Naive B cell (primary cell): ENCODE measurements at regions not wholly inside any gene's neighbourhood (a gene's known extent, or its start where the extent isn't known, plus 50 kb on each side); places are given as distances from the start of the nearest gene placed in this dataset.
A peak's percentile ranks its signal among the peaks of the same experiment; 100 is the strongest.

Experiments used
- ATAC-seq, 2 donors: fragments of 150-1000 bp; cut with Tn5 transposase; 2 replicates each; pipeline ENCODE4 v1.10.0; 2021; ENCODE audit warnings: low read depth in 2 of 2, mild to moderate bottlenecking in 2 of 2, moderate library complexity in 2 of 2
- DNase-seq: peaks from one replicate; pipeline ENCODE4 v3.0.0; 2022
- H3K27ac Mint-ChIP-seq, 6 donors: one replicate each; pipeline ENCODE4 v1.8.0; 2020 to 2022; ENCODE audit warnings: mild to moderate bottlenecking in 6 of 6, mixed read lengths in 6 of 6, moderate library complexity in 5 of 6, inconsistent platforms in 2 of 6
- H3K27me3 Mint-ChIP-seq, 3 donors: one replicate each; pipeline ENCODE4 v1.8.0; 2021 to 2022; ENCODE audit warnings: mixed read lengths in 3 of 3, mild to moderate bottlenecking in 1 of 3
- H3K36me3 Mint-ChIP-seq, 2 donors: one replicate each; pipeline ENCODE4 v1.8.0; 2020 to 2022; ENCODE audit warnings: mixed read lengths in 2 of 2, inconsistent platforms in 1 of 2, mild to moderate bottlenecking in 1 of 2
- H3K4me1 Mint-ChIP-seq, 3 donors: one replicate each; pipeline ENCODE4 v1.8.0; 2020 to 2022; ENCODE audit warnings: mixed read lengths in 3 of 3, inconsistent platforms in 1 of 3, mild to moderate bottlenecking in 1 of 3, moderate library complexity in 1 of 3
- H3K4me3 Mint-ChIP-seq, 8 donors: one replicate each; pipeline ENCODE4 v1.8.0; 2020 to 2022; ENCODE audit warnings: mild to moderate bottlenecking in 8 of 8, mixed read lengths in 8 of 8, moderate library complexity in 8 of 8, inconsistent platforms in 2 of 8
- H3K9me3 Mint-ChIP-seq, 7 donors: one replicate each; pipeline ENCODE4 v1.8.0; 2020 to 2022; ENCODE audit warnings: mixed read lengths in 7 of 7, mild to moderate bottlenecking in 5 of 7, inconsistent platforms in 2 of 7, moderate library complexity in 1 of 7

DNA sequence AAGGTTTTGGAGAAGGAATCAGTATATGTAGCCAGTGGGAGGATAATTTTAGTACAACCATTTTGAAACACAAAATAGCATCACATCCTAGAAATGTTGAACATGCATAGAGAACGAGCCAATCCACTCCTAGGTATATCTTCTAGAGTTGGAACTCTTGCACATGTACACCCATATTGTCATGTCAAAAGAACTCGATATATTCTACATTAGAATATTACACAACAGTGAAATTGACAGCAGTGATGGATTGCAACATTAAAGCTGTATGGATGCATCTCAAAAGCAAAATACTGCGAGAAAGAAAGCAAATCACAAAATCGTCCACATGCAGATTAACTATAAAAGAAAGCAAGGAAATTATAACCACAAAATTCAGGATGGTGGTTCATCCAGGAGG lies 159.3 kb upstream of the NEBL start:
- ATAC-seq: no peak
- Mint-ChIP-seq H3K4me3 (no peak overlapping the region), H3K27me3 (no peaks in the 10 kb centered on the region), H3K36me3 (no peaks in the 10 kb centered on the region), H3K27ac (no peak overlapping the region), H3K4me1 (no peaks in the 10 kb centered on the region), H3K9me3 (peaks cover 4 to 56% (median 12%) of the 10 kb centered on the region in 7 donors)
- no peak for DNase-seq

DNA sequence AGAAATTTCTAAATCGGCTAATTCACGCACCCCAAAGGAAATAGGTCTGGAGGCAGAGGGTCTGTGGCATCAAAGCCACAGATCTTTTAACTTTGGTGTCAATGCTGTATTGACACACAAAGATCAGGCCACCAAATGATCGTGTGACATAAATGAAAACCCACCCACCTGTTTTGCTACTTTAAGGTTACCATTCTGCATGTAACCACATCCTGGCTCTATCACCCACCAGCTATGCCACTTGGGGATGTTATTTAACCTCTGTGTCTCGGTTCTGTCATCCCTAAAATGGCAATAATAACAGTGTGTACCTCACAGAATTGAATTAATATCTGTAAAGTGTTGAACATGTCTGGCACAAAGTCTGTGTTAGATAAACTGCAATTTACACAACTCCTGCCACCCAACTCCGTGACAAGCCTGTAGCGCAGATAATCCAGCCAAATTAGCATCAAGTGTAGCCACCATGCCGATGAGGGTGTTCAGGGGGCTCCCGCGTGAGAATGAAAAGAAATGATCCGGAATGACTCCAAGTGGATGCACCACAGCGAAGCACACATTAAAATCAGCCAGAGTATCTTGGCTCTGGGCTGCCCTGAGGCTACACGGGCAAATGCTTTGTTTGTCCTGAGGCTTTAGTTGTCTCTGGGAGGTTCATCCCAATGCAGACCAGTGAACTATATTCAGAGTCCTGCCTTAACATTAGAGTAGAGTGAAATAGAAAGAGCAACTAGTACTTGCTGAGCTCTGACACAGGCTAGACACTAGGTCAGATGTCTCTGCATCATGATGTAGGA lies 158.4 kb upstream of the NEBL start:
- Mint-ChIP-seq H3K27ac (no peak overlapping the region), H3K9me3 (peaks cover 4 to 62% (median 10%) of the 10 kb centered on the region in 7 donors), H3K4me1 (no peaks in the 10 kb centered on the region), H3K36me3 (no peaks in the 10 kb centered on the region), H3K27me3 (no peaks in the 10 kb centered on the region), H3K4me3 (no peak overlapping the region)
- DNase-seq: no peak
- ATAC-seq: no peak

DNA sequence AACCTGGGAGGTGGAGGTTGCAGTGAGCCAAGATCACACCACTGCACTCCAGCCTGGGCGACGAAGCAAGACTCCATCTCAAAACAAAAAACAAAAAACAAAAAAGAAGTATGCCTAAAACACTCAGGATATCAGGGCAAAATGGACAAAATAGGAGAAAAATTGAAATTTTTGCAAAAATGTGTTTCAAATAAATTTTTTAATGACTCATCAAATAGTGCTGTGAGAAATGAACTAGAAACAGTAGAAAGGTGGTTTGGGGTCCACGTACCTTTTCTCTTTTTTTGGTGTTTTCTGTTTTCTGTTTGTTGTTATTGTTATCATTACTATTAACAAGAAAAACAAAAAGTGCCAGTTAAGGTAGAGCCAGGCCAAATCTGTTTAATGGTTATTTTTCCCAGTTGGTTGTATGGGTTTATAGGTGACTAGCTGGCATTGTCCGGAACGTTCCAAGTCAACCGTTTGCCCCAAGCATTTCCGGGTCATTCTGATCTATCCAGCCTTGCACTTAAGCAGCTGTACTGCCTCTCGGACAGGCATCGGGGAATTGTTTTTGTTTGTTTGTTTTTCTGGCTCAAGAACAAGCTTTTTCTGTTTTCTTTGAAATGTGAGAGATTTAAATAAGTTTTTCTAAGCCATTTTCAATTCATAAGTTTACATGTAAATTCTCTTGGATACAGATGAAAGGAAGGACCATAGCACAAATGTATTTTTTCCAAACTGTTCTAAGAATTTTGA lies 157.0 kb upstream of the NEBL start:
- Mint-ChIP-seq H3K4me1 (no peaks in the 10 kb centered on the region), H3K36me3 (no peaks in the 10 kb centered on the region), H3K27ac (no peak overlapping the region), H3K4me3 (peak overlapping the region in 1 of 8 donors; percentile 62), H3K27me3 (no peaks in the 10 kb centered on the region), H3K9me3 (peaks cover 4 to 58% (median 7%) of the 10 kb centered on the region in 7 donors)
- DNase-seq (no peak), ATAC-seq (no peak)

DNA sequence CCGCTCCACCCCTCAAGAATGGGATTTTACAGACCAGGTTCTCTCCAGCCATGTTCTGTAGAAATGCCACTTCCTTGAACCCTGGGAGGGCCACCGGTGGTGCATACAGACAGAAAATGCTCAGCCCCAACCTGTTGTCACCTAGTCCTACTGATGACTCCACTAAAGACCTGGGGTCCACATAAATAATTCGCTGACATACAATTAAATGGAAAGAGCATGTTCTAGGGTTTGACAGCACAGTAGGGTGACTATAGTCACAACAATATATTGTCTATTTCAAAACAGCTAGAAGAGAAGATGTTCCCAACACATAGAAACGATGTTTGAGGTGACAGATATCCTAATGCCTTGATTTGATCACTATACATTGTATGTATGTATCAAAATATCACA lies 155.6 kb upstream of the NEBL start:
- no peak overlapping the region for H3K4me3 Mint-ChIP-seq

DNA sequence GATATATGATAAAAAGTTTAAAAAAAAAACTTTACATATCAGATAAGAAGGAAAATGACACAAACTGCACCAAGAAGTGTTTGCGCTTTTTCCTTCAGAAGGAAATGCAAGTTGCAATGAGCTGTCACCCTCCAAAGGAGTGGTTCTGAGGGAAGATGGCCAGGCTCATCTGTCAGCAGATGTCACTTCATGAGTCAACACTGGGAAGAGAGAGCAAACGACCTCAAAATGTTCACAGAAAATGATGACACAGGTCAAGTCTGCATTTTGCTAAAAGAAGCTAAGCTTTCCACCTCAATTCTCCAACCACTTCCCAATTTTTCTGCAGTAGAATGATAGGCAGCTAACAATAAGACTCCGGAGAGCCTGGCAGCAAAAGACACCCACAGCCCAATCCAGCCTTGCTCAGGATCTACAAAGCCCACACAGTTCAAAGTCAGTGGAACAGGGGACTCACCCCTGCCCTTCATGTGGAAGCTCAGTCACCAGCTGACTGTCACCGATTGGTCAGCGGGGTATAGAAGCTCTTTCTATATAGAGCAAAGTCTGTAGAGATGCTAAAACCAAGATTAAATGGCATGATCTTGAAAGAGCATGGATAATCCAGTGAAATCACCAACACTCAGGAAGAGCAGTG lies 155.1 kb upstream of the NEBL start:
- H3K36me3 Mint-ChIP-seq: no peaks in the 10 kb centered on the region
- H3K4me1 Mint-ChIP-seq: no peaks in the 10 kb centered on the region
- ATAC-seq (no peak), DNase-seq (no peak)
- no peaks in the 10 kb centered on the region for H3K27me3 Mint-ChIP-seq
- no peak overlapping the region for H3K27ac Mint-ChIP-seq
- peaks cover 1 to 48% (median 7%) of the 10 kb centered on the region in 7 donors for H3K9me3 Mint-ChIP-seq
- H3K4me3 Mint-ChIP-seq: peak overlapping the region in 1 of 8 donors; percentile 17

More for the DNA sequence above, 155.6 kb upstream of the NEBL start:
- Mint-ChIP-seq H3K27me3 (no peaks in the 10 kb centered on the region), H3K36me3 (no peaks in the 10 kb centered on the region), H3K9me3 (peaks cover 1 to 50% (median 7%) of the 10 kb centered on the region in 7 donors), H3K27ac (no peak overlapping the region), H3K4me1 (no peaks in the 10 kb centered on the region)
- ATAC-seq: no peak
- DNase-seq: no peak

DNA sequence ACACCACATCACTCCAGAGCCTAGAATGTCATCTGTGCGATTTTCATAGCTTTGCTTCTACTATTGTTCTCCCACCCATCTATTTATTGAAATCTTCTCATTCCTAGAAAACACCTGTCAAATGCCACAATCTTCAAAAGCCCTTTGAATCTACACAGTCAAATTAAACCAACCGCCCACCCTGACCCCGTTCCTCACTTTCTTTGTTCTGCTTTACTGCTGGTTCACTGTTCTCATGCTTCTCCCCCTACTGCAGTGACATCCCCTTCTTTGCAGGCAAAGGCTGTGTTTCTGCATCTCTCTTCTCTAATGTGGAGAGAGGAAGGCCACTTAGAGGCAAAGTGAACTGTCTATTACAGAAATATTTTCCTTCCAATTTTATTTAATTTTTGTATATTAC lies 152.4 kb upstream of the NEBL start:
- H3K36me3 Mint-ChIP-seq: no peaks in the 10 kb centered on the region
- H3K9me3 Mint-ChIP-seq: peaks cover 0 to 32% (median 5%) of the 10 kb centered on the region in 7 donors
- no peaks in the 10 kb centered on the region for H3K4me1 Mint-ChIP-seq
- ATAC-seq (no peak), DNase-seq (no peak)
- peaks cover 0 to 3% (median 0%) of the 10 kb centered on the region in 3 donors for H3K27me3 Mint-ChIP-seq
- no peak overlapping the region for H3K27ac Mint-ChIP-seq
- H3K4me3 Mint-ChIP-seq: no peak overlapping the region

DNA sequence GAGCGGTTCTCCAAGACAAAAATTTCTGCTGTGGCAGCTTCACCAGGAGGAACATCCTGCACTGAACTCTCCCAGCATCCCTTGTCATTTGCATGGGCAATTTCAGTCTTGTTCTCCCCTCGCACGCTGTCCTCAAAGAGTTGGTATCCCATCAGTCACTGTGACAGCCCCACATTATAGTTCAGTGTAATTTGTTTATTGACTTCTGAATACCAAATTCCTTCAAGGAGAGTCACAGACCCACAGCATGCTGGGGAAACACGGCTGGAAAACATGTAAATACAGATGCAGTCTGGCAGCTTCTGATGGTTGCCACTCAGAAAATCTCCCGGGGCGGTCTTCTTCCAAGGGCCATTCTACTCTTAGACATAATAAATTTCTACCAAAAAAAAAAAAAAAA lies 151.0 kb upstream of the NEBL start:
- DNase-seq: no peak
- Mint-ChIP-seq H3K4me1 (no peaks in the 10 kb centered on the region), H3K27ac (no peak overlapping the region), H3K36me3 (no peaks in the 10 kb centered on the region), H3K9me3 (peaks cover 0 to 30% (median 5%) of the 10 kb centered on the region in 7 donors), H3K27me3 (peaks cover 0 to 5% (median 0%) of the 10 kb centered on the region in 3 donors), H3K4me3 (no peak overlapping the region)
- ATAC-seq: no peak

DNA sequence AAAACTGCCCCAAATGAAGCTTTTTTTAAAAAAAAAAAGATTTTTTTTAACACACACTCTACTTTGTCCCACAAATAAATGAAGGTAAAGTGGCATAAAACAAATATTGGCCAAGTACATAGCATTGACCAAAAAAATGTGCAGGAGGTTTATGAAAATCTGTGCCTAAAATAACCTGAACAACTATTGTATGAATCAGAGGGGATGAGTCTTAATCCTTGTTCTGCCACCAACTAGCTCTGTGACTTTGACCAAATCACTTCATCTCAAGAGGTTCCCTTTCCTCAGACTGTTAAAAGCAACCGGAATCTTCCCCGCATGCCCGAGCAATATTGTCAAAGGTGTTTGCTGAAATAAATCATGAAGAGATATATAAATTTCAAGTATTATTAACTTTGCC lies 150.4 kb upstream of the NEBL start:
- H3K4me1 Mint-ChIP-seq: no peaks in the 10 kb centered on the region
- H3K27ac Mint-ChIP-seq: no peak overlapping the region
- no peak for DNase-seq
- H3K36me3 Mint-ChIP-seq: no peaks in the 10 kb centered on the region
- peaks cover 0 to 30% (median 5%) of the 10 kb centered on the region in 7 donors for H3K9me3 Mint-ChIP-seq
- ATAC-seq: no peak
- no peak overlapping the region for H3K4me3 Mint-ChIP-seq
- peaks cover 0 to 5% (median 5%) of the 10 kb centered on the region in 3 donors for H3K27me3 Mint-ChIP-seq

DNA sequence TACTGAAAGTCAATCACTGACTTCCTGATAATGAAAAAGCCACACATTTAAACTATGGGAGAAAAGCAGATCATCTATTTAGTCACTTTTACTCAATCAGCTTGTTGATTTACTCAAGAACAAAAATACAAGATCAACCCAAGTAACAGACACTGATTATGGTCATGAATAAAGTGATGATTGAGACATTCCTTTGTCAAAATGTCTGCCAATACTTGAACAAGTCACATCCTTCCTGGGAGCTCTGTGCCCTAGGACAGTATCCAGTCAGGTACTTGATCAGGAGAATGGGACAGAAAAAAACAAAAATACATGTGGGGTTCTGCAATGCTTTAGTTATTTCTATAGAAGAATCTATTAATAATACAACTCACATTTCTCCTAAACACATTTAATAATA lies 150.0 kb upstream of the NEBL start:
- Mint-ChIP-seq H3K36me3 (no peaks in the 10 kb centered on the region), H3K9me3 (peaks cover 0 to 26% (median 5%) of the 10 kb centered on the region in 7 donors), H3K27me3 (peaks cover 0 to 9% (median 5%) of the 10 kb centered on the region in 3 donors), H3K4me1 (no peaks in the 10 kb centered on the region), H3K27ac (no peak overlapping the region), H3K4me3 (no peak overlapping the region)
- DNase-seq: no peak
- no peak for ATAC-seq

DNA sequence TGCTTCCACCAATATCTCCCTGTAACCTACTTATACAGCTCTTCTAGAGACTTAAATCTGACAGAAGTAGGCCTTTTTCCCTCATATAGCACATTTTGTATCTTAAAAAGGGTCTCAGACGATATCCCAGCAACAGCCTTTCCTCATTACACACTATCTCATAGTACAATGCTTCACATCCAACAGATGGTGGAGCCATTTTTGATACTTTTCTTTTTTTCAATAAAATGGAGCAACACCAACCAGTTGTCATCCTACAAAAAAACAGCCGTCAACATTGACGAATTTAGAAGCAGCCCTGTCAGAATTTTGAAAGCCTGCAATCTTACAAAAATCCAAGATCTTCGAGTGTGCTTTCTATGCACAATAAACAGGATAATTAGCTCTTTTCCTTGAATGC lies 145.9 kb upstream of the NEBL start:
- H3K4me3 Mint-ChIP-seq: no peak overlapping the region
- no peak overlapping the region for H3K27ac Mint-ChIP-seq
- no peak for ATAC-seq
- peaks cover 0 to 27% (median 0%) of the 10 kb centered on the region in 7 donors for H3K9me3 Mint-ChIP-seq
- peaks cover 0 to 11% (median 11%) of the 10 kb centered on the region in 3 donors for H3K27me3 Mint-ChIP-seq
- H3K4me1 Mint-ChIP-seq: no peaks in the 10 kb centered on the region
- no peaks in the 10 kb centered on the region for H3K36me3 Mint-ChIP-seq
- DNase-seq: no peak

DNA sequence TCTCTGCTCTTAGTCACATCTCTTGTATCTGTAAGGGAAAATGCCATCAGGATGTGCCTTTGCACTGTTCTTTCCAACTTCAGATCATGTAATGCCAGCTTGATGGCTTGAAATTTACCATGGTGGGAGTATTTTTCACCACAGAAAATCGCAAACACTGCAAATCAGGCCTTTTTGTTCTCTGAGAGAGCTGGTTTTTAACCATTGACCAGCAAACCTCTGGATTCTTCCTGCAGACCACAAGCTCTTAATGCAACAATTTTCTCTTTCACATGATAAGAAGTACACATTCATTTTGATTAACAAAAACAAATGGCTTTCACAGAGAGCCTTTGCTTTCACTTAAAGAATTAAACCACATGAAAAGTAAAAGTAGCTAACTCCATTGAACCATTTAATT lies 145.4 kb upstream of the NEBL start:
- no peak overlapping the region for H3K4me3 Mint-ChIP-seq
- ATAC-seq (no peak), DNase-seq (no peak)
- H3K27ac Mint-ChIP-seq: no peak overlapping the region
- no peaks in the 10 kb centered on the region for H3K36me3 Mint-ChIP-seq
- no peaks in the 10 kb centered on the region for H3K4me1 Mint-ChIP-seq
- peaks cover 0 to 11% (median 11%) of the 10 kb centered on the region in 3 donors for H3K27me3 Mint-ChIP-seq
- peaks cover 0 to 27% (median 0%) of the 10 kb centered on the region in 7 donors for H3K9me3 Mint-ChIP-seq

DNA sequence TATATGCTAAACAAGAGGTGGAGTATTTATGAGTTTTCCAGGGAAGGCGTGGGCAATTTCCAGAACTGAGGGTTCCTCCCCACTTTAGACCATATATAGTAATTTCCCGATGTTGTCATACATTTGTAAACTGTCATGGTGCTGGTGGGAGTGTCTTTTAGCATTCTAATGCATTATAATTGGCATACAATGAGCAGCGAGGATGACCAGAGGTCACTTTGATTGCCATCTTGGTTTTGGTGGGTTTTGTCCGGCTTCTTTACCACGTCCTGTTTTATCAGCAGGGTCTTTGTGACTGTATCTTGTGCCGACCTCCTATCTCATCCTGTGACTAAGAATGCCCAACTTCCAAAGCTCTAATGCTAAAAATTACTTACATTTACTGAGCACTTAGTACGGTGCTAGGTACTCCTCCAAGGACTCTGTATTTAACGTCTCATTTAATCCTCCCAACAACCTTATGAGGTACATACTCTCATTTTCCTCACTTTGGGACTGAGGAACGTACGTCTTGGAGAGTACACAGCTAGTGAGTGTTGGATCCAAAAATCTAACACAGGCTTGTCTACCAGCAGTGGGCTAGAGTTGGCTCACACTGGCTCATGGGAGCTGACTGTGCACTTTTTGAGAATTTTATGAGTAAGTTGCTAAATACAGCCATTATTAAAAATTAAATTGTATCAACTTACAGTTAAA lies 144.8 kb upstream of the NEBL start:
- Mint-ChIP-seq H3K27ac (no peak overlapping the region), H3K27me3 (peaks cover 0 to 11% (median 11%) of the 10 kb centered on the region in 3 donors), H3K4me1 (no peaks in the 10 kb centered on the region), H3K36me3 (no peaks in the 10 kb centered on the region), H3K4me3 (no peak overlapping the region), H3K9me3 (peaks cover 0 to 28% (median 2%) of the 10 kb centered on the region in 7 donors)
- no peak for DNase-seq
- ATAC-seq: no peak

DNA sequence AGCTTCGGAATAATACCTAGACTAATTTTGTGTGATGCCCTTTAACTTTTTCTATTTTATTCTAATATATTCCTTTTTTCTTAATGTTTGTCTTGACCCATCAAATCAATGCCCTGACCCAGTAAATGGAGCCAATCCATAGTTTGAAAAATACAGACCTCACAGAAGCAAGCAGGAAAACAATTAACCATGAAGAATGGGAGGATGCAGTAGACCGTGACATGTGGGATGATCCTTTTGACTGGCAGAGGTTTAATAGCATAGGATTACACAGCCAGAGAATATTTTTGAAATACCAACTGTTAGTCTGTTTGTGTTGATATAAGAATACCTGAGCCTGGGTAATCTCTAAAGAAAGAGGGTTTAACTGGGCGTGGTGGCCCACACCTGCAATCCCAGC lies 142.6 kb upstream of the NEBL start:
- DNase-seq (no peak), ATAC-seq (no peak)
- peaks cover 0 to 11% (median 10%) of the 10 kb centered on the region in 3 donors for H3K27me3 Mint-ChIP-seq
- H3K9me3 Mint-ChIP-seq: peaks cover 0 to 25% (median 4%) of the 10 kb centered on the region in 7 donors
- no peak overlapping the region for H3K27ac Mint-ChIP-seq
- H3K36me3 Mint-ChIP-seq: no peaks in the 10 kb centered on the region
- H3K4me3 Mint-ChIP-seq: no peak overlapping the region
- no peaks in the 10 kb centered on the region for H3K4me1 Mint-ChIP-seq
